Endothelial cell of umbilical vein (primary cell): ENCODE measurements at regions not wholly inside any gene's neighbourhood (a gene's known extent, or its start where the extent isn't known, plus 50 kb on each side); places are given as distances from the start of the nearest gene placed in this dataset.

Source experiments
- BruUV-seq: library from RNA; stranded (reverse); fragments of 400-500 nt; replicated peaks from 2 replicates; lab custom pipeline; 2021; lab: Mats Ljungman, UMichigan
- CTCF ChIA-PET: fragments of 300-600, 350-600 bp; sonication (Branson Sonifier 250); formaldehyde crosslinking; loops from one replicate; lab custom pipeline; 2021; ENCODE audit warnings: antibody characterized with exemption, inconsistent platforms; lab: Charles Lee
- POLR2A ChIA-PET: fragments of 300-600, 350-600 bp; sonication (Branson Sonifier 250); formaldehyde crosslinking; loops from one replicate; lab custom pipeline; 2021; ENCODE audit warnings: antibody characterized with exemption, inconsistent platforms; lab: Charles Lee
- DNase-seq: peaks from one replicate; pipeline ENCODE4 v3.0.0-alpha.2; 2011; ENCODE audit warnings: low read depth, low spot score
- FAIRE-seq: peaks from 2 replicates; lab custom pipeline; 2011; peaks lifted over from hg19 to GRCh38; lab: Jason Lieb, UNC
- H2AFZ ChIP-seq: 2 replicates; pipeline ENCODE4 v1.6.0; 2012; ENCODE audit warnings: low read depth, low read length, control low read depth, inconsistent platforms
- H3K27ac ChIP-seq: 2 replicates; pipeline ENCODE4 v1.5.1; 2011; ENCODE audit warnings: low read depth, mild to moderate bottlenecking, control low read depth, low read length, moderate library complexity; ENCODE audit not compliant: insufficient read depth
- H3K27me3 ChIP-seq, 2 experiments: 2 replicates each; pipeline versions ENCODE4 v1.6.0 to v1.6.1; 2011; ENCODE audit warnings: low read length in 2 of 2, mixed read lengths in 1 of 2; ENCODE audit not compliant: control insufficient read depth in 2 of 2, insufficient read depth in 2 of 2
- H3K36me3 ChIP-seq, 2 experiments: 2 replicates in 1 of 2; 3 replicates in 1 of 2; pipeline ENCODE4 v1.5.1; 2011; ENCODE audit warnings: low read length in 2 of 2, mild to moderate bottlenecking in 1 of 2, moderate library complexity in 1 of 2; ENCODE audit not compliant: control insufficient read depth in 2 of 2, insufficient read depth in 2 of 2; ENCODE audit errors: extremely low read depth in 1 of 2
- H3K4me1 ChIP-seq: 3 replicates; pipeline ENCODE4 v1.5.1; 2011; ENCODE audit warnings: mild to moderate bottlenecking, low read length; ENCODE audit not compliant: control insufficient read depth, insufficient read depth; ENCODE audit errors: extremely low read depth
- H3K4me2 ChIP-seq: 2 replicates; pipeline ENCODE4 v1.6.1; 2011; ENCODE audit warnings: low read length, control low read depth, mixed read lengths; ENCODE audit not compliant: insufficient read depth
- H3K4me3 ChIP-seq, 3 experiments: fragments of 200-600 bp in 1 of 3; sonication (generic), shearing (Covaris generic) in 1 of 3; replicated peaks in 1 of 3; 2 replicates each; pipeline ENCODE4 v1.5.1; 2011 to 2016; ENCODE audit warnings: control low read depth in 3 of 3, low read length in 3 of 3, mild to moderate bottlenecking in 2 of 3, inconsistent platforms in 1 of 3, low read depth in 1 of 3, moderate library complexity in 1 of 3; ENCODE audit not compliant: insufficient read depth in 1 of 3
- H3K79me2 ChIP-seq: 2 replicates; pipeline ENCODE4 v1.6.0; 2012; ENCODE audit warnings: low read length, inconsistent platforms; ENCODE audit not compliant: control insufficient read depth, insufficient read depth
- H3K9ac ChIP-seq: replicated peaks from 2 replicates; pipeline ENCODE3; 2011; ENCODE audit warnings: low read length, control low read depth; ENCODE audit not compliant: insufficient read depth; ENCODE audit errors: extremely low read depth
- H3K9me1 ChIP-seq: replicated peaks from 3 replicates; pipeline ENCODE4 v1.6.0; 2011; ENCODE audit warnings: mild to moderate bottlenecking, low read length; ENCODE audit not compliant: control insufficient read depth, insufficient read depth; ENCODE audit errors: extremely low read depth
- H3K9me3 ChIP-seq: replicated peaks from 2 replicates; pipeline ENCODE4 v1.5.1; 2012; ENCODE audit warnings: low read length, inconsistent platforms; ENCODE audit not compliant: control insufficient read depth, insufficient read depth
- H4K20me1 ChIP-seq: replicated peaks from 2 replicates; pipeline ENCODE3; 2011; ENCODE audit warnings: mild to moderate bottlenecking, low read length; ENCODE audit not compliant: control insufficient read depth, insufficient read depth; ENCODE audit errors: extremely low read depth
- EZH2 ChIP-seq: IDR thresholded peaks from 2 replicates; pipeline ENCODE4 v1.6.1; 2012; ENCODE audit warnings: borderline replicate concordance, low read depth, mild to moderate bottlenecking, moderate library complexity, low read length, inconsistent platforms; ENCODE audit not compliant: severe bottlenecking
- FOS ChIP-seq: IDR thresholded peaks from 2 replicates; pipeline ENCODE4 v1.6.1; 2011; ENCODE audit warnings: mild to moderate bottlenecking, low read length, moderate library complexity, borderline replicate concordance; ENCODE audit not compliant: insufficient read depth
- GATA2 ChIP-seq: IDR thresholded peaks from 2 replicates; pipeline ENCODE4 v1.7.0; 2011; ENCODE audit warnings: low read depth, mild to moderate bottlenecking, moderate library complexity, mixed read lengths, low read length; ENCODE audit not compliant: insufficient read length, insufficient read depth
- JUN ChIP-seq: IDR thresholded peaks from 2 replicates; pipeline ENCODE4 v1.6.1; 2011; ENCODE audit warnings: borderline replicate concordance, low read depth; ENCODE audit not compliant: insufficient read length, insufficient read depth
- MYC ChIP-seq: IDR thresholded peaks from one replicate; pipeline ENCODE4 v1.6.1; 2011; ENCODE audit warnings: mild to moderate bottlenecking, low read depth, low read length
- POLR2A ChIP-seq: IDR thresholded peaks from 2 replicates; pipeline ENCODE4 v1.6.1; 2012; ENCODE audit warnings: low read depth, mild to moderate bottlenecking, control low read depth, low read length
- POLR2AphosphoS5 ChIP-seq: IDR thresholded peaks from 2 replicates; pipeline ENCODE4 v1.6.1; 2012; ENCODE audit warnings: low read depth, mild to moderate bottlenecking, control low read depth, low read length, moderate library complexity; ENCODE audit not compliant: insufficient read depth
- dilution Hi-C: fragments of 300-500 bp; cut with MboI; formaldehyde crosslinking; loops from one replicate; pipeline ENCODE4 v1.15.0; 2019; ENCODE audit warnings: low sequenced_read_pairs; ENCODE audit not compliant: extremely low pct_ligation_motif_present
- intact Hi-C: fragments of 100-400 bp; cut with micrococcal nuclease; formaldehyde crosslinking; loops from one replicate; pipeline ENCODE4 v1.10.0; 2022
- TF ChIP-seq, protein P1 (sequence below): IDR thresholded peaks from 2 replicates; pipeline ENCODE4 v1.6.1; 2011; ENCODE audit not compliant: insufficient read depth, insufficient read length
- TF ChIP-seq, protein P2 (sequence below), 2 donors: IDR thresholded peaks; 1 replicate in 1 of 2; 2 replicates in 1 of 2; pipeline ENCODE4 v1.5.1; 2011; ENCODE audit warnings: low read length in 2 of 2, mild to moderate bottlenecking in 2 of 2, moderate library complexity in 2 of 2, control low read depth in 1 of 2, inconsistent platforms in 1 of 2, low read depth in 1 of 2; ENCODE audit not compliant: insufficient read depth in 1 of 2; ENCODE audit errors: extremely low read depth in 1 of 2

DNA sequence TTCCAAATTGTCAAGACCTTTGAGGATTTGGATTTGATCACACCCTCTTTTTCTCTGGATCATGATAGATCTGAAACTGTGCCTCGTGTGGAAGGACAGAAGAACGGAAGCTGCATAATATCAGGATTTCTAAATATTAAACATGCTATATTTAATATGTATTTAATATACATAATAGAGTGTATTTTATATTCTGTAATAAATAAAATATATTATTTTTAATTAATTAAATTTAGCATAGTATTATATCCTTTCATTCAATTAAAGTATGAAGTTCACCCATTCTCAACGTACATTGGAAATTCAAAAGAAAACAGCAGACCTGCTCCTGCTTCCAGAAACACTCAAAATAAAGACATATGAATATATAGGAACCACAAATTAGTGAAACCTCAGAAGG lies 70.6 kb upstream of the GLIS3 start:
- ChIA-PET CTCF (interaction anchor here (6.7 kb wide), 1 partner anchor 53 kb away, joined by 164 read pairs; no protein-coding TSS in a partner anchor), POLR2A (no interaction called here)
- Histone ChIP-seq H3K4me2 (no peak overlapping the region), H3K36me3 (no peaks in the 10 kb centered on the region), H3K27me3 (peaks cover 4 to 10% of the 10 kb centered on the region in 2 experiments), H3K4me1 (no peaks in the 10 kb centered on the region), H3K27ac (no peak overlapping the region), H3K4me3 (no peak overlapping the region), H4K20me1 (no peaks in the 10 kb centered on the region), H3K9me3 (no peaks in the 10 kb centered on the region), H3K9me1 (no peaks in the 10 kb centered on the region), H2AFZ (no peak overlapping the region), H3K9ac (no peak overlapping the region), H3K79me2 (no peaks in the 10 kb centered on the region)
- BruUV-seq = no TSS peak
- intact Hi-C loops = no loop called here
- no peak for DNase-seq
- no peak for TF ChIP-seq POLR2A
- TF ChIP-seq, protein P1, sequence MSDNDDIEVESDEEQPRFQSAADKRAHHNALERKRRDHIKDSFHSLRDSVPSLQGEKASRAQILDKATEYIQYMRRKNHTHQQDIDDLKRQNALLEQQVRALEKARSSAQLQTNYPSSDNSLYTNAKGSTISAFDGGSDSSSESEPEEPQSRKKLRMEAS = no peak
- no peak for TF ChIP-seq JUN
- no peak for TF ChIP-seq POLR2AphosphoS5
- no peak for TF ChIP-seq EZH2
- TF ChIP-seq MYC = no peak
- TF ChIP-seq FOS = no peak
- TF ChIP-seq GATA2 = no peak
- TF ChIP-seq, protein P2, sequence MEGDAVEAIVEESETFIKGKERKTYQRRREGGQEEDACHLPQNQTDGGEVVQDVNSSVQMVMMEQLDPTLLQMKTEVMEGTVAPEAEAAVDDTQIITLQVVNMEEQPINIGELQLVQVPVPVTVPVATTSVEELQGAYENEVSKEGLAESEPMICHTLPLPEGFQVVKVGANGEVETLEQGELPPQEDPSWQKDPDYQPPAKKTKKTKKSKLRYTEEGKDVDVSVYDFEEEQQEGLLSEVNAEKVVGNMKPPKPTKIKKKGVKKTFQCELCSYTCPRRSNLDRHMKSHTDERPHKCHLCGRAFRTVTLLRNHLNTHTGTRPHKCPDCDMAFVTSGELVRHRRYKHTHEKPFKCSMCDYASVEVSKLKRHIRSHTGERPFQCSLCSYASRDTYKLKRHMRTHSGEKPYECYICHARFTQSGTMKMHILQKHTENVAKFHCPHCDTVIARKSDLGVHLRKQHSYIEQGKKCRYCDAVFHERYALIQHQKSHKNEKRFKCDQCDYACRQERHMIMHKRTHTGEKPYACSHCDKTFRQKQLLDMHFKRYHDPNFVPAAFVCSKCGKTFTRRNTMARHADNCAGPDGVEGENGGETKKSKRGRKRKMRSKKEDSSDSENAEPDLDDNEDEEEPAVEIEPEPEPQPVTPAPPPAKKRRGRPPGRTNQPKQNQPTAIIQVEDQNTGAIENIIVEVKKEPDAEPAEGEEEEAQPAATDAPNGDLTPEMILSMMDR (IDR thresholded peaks at IDR 0.05; ENCODE audit: extremely low read depth in 1 of 2, insufficient read depth in 1 of 2, low read depth in 1 of 2, low read length in 2 of 2) = no peak
- dilution Hi-C loops = no loop called here
- FAIRE-seq = no peak
